Fibroblast of skin of scalp (primary cell): ENCODE measurements at regions not wholly inside any gene's neighbourhood (a gene's known extent, or its start where the extent isn't known, plus 50 kb on each side); places are given as distances from the start of the nearest gene placed in this dataset.
A peak's percentile ranks its signal among the peaks of the same experiment; 100 is the strongest.

Experiments
- DNase-seq: peaks from one replicate; pipeline ENCODE4 v3.0.0-alpha.2; 2013

DNA sequence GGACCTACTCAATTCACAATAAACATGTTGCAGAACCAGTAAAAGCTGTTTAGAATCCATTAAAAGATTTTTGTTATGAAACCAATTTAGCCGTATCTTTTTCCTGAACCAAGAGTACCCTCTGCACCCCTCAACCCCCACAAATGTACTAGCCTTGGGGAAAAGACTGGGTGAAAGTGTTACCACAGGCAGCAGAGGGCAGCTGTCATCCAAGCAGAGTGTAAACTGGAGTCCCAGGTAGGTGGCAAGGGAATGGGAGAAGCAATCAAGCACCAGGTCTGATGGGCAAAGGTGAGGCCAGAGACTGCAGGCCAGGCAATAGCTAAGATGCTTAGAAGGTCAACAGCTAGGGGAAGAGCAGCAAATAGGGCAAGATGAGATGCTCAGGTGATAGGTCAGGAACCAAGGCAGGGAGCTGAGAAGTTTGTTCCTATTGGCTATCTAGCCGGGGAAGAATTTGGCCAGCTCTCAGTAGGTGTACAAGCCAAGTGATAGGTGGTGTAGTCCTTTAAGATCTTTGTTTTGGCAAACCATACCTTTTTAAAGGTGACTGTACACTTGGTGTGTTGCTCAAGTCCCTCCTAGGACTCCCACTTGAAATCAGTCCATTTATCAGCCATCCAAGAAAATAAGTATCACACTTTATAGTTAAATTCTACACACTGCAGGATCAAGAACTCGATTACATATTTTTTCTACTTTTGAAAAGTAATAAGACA is 77.8 kb upstream of the CCDC112 start:
- no peak for DNase-seq

GRCh38 chr5:115372146-115372545 is 75.7 kb upstream of the CCDC112 start:
- DNase-seq: peak; percentile 22

DNA sequence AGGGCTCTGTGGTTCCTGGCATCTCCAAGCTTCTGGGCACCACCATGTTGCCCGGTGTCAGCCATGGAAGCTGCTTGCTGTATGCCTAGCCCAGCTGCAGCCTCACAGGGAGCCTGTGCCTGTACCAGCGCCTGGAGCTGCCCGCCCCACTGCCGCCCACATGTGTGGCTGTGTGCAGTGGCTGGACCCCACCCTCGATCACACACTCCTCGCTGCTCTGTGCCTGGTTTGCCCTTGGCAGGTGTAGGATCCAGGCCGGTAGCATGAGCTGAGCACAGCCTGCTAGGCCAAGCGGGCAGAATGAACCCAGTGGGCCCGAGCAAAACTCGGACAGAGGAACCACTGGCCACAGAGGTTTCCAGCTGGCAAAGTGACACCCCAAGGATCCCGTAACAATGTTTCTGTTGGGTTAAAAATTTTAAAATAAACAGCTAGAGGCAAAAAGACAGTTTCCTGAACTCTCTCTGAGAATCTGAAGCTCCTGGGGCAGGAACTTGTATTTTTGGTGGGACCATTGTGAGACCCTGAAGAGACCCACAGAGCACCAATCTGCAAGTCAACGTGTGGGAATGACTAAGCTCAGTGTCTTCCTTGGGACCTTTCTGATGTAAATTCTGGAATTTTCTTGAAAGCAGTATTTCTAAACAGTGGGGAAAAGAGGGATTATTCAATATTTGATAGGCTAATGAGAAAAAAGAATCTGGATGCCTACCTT is 73.1 kb upstream of the CCDC112 start:
- DNase-seq: no peak

- peak; percentile 93 for DNase-seq
Measured at GRCh38 chr5:115366223-115366622, 69.8 kb upstream of the CCDC112 start.

DNA sequence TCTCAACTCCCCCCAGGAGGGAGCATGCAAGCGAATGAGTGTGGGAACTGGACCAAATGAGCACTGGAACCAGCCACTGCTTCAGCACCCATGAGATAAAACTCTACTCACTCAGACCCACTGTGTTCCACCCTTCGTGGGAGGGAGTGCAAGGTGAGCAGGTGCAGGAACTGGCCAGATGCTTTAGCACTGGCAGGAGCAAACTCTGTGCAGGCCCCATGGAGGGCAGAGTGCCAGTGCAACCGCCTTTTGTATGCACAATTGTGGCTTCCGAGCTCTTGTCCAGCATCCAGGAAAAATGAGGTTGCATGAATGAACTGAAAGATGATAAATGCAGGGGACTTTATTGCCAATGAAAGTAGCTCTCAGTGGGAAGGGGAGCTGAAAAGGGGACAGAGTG is 67.4 kb upstream of the CCDC112 start:
- DNase-seq: no peak

DNA sequence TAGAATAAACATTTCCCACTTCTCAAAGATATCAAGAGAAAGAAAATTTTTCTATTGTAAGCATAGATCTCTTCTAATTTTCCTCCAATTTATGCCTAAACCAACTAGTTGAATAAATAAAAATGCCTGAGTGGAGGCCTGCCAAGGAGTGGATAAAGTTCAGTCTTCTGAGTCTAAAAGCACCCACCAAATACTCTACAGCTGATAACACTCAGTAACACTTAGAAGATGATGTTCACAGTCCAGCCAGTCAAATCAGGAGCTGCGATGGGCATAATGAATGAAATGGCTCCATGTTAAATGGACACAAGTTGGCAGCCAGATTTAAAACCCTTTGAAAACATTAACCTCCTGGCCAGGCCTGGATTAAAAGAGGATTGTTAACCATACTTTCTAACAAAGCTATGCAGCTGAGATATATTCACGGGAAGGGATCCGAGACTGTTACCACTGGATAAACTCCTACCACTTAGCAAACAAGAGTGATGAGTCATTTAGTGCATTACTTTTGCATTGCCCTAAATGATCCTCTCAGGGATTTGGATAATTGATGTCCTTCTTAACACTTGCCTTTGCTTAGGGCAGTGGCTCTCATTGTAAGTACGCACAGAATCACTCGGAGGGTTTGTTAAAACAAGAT is 63.7 kb upstream of the CCDC112 start:
- no peak for DNase-seq

- DNase-seq: no peak
Measured at GRCh38 chr5:115355767-115356381, 59.4 kb upstream of the CCDC112 start.

DNA sequence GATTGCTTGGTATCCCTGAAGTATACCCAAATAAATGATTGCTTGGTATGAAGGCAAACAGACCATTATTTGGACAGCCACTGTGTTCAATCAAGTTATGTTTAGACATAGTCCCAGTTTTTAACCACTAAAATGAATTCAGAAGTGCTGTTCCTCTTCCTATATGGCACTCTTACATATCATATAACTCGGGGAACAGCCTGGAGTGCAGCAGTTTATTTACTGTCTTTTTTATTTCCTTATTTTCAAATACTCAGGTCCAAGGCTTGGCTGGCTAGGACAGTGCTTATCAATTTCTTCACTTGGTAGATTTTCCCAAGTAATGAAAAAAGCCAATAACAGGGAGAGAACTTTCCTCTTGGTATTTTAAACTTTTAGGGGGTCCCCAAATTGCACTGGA is 58.6 kb upstream of the CCDC112 start:
- no peak for DNase-seq

- no peak for DNase-seq
Measured at GRCh38 chr5:115354246-115354645, 57.8 kb upstream of the CCDC112 start.

DNA sequence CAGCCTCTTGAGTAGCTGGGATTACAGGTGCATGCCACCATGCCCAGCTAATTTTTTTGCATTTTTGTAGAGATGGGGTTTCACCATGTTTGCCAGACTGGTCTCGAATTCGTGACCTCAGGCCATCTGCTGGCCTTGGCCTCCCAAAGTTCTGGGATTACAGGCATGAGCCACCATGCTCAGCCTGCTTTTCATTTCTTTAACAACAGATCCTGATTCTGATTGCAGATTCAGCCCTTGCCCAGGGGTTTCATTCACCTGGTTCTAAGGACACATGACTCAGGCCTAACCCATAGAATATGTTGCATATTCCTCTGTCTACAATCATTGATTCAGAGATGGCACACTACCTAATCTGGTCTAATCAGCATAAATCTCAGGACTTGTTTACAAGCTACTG is 56.1 kb upstream of the CCDC112 start:
- DNase-seq: no peak

- peak; percentile 29 for DNase-seq
Measured at GRCh38 chr5:115351356-115352195, 55.1 kb upstream of the CCDC112 start.

DNA sequence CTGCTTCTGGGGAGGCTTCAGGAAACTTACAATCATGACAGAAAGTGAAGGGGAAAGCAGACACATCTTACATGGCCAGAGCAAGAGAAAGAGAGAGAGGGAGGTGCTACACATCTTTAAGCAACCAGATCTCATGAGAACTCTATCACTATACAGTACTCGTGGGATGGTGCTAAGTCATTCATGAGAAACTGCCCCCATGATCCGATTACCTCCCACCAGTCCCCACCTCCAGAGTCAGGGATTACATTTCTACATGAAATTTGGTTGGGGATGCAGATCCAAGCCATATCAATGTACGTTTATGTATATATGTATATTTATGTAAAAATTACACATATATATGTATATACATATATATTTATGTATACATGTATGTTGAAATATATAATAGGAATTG is 54.4 kb upstream of the CCDC112 start:
- no peak for DNase-seq

- peak; percentile 86 for DNase-seq
Measured at GRCh38 chr5:115349001-115349817, 52.8 kb upstream of the CCDC112 start.

GRCh38 chr5:115348175-115348574 is 51.7 kb upstream of the CCDC112 start:
- no peak for DNase-seq
